CD4-positive, alpha-beta T cell treated with Interleukin-4 for 4 hours (primary cell): ENCODE measurements at regions not wholly inside any gene's neighbourhood (a gene's known extent, or its start where the extent isn't known, plus 50 kb on each side); places are given as distances from the start of the nearest gene placed in this dataset.

Experiments
- DNase-seq: peaks from one replicate; pipeline ENCODE4 v3.0.0-alpha.2; 2020

DNA sequence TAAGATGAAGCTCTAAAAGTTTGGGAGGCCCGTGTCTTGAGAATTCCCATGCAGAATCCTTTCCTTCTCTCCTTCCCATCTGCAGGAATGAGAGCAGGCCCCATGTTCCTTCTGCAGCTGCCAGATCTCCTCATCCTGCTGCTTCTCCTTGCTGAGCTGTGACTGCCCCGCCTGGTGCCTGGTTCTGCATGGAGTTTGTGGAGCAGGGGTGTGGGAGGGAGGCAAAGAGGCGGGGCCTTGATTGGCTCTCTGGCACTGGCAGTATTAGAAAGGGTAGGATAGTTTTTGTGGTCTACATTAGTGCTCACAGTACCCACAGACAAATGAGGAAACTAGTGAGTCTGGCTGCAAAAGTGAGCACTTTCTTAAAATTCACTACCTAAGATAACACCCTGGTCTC lies 91.1 kb upstream of the CLPB start:
- no peak for DNase-seq

DNA sequence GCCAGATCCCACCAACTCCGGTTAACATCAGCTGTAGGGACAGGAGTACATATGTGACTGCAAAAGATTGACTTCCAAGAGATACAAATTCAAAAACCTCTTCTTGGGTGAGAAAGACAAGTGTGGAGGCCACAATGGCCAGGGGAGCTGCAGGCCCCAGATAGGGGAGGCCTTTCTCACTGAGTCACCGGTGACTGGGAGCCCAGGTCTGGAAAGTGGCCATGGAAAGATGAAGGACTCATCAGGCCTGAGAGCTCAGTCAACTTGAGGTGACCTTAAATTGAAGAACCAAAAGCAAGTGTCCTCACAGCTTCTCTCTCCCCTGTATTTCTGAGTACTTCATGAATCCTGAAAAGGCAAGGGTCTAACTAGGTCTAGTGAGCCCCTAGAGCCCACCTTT lies 90.4 kb upstream of the CLPB start:
- DNase-seq, result no peak

DNA sequence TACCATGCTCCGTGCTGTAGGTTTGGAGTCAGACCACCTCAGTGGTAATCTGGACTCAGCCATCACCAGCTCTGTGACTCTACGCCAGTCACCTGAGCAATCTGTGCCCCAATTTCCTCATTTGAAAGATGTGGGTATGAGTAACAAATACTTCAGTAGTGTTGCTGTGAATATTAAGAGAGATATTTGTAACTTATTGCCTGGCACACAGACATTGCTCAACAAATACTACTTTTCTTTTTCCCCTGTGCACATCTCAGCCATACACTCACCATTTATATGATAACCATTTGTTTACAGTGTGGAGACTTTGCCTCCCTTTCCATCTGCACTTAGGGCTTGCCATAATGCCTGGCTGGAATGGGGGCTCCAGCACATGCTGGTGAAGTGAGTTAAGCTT lies 89.7 kb upstream of the CLPB start:
- DNase-seq, result no peak

DNA sequence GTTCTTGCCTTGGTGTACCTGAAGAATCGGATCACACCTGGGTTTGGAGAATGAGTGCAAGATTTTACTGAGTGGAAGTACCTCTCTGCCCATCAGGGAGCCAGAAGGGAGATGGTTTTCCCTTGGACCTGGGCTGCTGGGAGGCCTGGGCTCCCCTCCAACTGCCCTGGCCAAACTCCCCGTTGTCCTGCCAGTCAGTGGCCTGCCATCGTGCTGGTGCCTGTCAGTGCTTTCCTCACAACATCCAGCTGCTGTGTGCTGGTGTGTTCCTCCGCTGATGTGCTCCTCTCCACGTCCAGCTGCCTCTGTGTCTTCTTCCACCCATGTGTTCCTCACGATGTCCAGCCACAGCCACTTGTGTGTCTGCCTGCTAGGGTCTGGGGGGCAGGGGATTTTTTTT lies 87.9 kb upstream of the CLPB start:
- DNase-seq, result no peak

DNA sequence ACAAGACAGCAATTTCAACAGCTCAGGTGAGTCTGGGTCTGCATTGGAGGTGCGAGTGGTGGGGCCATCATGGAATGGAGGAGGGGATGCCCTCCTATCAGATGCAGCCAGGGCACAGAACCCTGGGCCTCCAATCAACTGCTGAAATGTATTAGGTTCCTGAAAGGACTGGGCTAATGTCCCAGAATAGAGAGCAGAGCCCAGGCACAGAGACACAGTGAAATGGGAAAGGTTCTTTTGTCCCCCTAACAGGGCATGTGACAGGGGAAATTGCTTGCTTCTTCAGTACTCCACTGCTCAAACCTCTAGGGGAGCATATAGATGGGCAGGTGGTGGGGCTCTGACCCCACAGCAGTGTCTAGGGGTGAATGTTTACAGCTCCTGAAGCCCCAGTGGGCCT lies 87.3 kb upstream of the CLPB start:
- no peak for DNase-seq

DNA sequence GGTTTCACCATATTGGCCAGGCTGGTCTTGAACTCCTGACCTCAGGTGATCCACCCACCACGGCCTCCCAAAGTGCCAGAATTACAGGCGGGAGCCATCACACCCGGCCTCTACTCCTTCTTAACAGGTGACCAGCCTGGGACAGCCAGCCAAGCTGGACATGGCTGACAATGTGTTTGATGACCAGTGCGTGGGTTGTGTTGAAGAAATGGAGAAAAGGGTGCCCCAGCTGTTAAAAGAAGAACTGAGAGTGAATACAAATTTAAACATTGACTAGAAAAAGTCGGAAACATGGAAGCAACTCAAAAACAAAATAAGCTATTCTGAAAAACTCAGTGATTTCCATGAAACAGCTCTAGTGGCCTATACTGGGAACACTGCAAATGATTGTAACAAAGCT lies 86.5 kb upstream of the CLPB start:
- no peak for DNase-seq

DNA sequence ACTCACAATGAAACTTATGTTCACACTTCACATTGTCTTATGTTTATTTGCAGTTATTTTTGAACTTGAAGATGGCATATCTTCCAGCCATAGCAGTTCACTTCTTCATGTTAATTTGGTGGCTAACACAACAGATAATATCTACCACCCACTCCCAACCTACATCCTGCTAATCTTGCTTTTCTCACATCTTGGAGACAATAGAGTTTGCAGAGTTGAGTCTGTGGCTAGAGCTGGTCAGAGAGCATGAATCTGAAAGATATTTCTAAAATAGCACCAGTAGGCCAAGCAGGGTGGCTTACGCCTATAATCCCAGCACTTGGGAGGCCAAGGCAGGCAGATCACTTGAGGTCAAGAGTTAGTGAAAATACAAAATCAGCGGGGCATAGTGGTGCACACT lies 85.6 kb upstream of the CLPB start:
- DNase-seq, result peak; percentile 49

DNA sequence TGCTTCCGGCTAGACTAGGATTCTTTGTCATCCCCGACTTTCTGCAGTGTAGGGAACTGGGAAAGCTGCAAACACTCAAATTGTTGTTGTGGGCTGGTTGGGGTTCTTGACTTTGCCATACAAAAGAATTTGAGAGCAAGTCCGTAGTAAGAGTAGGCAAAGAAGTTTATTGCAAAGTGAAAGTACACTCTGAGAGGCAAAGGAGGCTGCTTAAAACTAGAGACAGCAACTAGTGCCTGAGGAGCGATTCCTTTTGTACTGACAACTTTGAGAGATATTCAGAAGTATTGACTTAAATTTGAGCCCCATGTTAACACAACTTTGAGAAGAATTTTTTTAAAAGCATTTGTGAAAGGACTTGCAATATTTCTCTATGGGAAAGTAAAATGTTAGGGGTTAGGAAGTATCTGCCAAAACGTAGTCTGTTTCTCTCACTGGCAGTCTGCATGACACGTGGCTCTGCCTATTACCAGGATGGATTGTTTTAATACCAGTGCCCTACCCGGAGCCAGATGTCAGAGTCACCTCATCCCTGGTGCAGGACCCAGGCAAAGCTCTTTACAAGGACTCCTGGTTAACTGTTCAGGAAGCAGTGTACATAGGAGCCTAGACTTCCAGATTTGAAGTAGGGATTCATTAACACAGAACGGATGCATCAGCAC lies 85.0 kb upstream of the CLPB start:
- DNase-seq, result peak; percentile 5

DNA sequence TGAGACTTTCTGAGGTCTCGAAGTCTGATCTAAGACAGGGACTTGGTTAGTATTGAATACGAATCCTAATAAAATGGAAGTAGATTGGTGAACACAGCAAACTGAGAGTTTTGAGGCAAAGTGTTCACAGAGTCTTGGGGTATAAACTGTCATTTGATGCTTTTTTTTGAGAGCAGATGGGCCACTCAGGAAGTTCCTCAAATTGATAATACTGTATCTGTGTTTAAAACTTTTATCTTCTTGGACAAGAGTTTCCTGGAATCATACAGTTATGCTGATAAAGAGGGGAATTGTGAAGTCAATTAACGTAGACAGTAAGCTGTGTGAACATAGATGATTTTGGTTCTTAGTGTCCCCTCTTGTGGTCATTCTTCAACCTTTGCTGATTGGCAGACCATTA lies 80.0 kb upstream of the CLPB start:
- DNase-seq, result no peak

DNA sequence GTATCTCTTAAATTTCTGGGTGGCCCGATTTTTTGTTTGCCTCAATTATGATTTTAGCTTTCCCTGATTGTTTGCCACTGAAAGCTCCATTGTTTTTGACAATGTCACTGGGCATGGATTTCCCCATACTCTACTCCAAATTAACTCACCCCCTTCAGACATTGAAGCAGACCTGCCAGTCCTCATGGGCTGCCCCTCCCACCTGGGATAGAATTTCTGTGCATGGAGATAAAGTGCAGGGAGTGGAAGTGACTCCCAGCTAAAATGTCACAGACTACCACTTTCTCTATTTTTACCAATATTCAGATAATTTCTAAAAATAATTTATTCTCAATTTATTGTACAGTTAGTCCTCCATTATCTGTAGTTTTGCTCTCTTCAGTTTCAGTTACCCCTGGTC lies 79.1 kb upstream of the CLPB start:
- no peak for DNase-seq

DNA sequence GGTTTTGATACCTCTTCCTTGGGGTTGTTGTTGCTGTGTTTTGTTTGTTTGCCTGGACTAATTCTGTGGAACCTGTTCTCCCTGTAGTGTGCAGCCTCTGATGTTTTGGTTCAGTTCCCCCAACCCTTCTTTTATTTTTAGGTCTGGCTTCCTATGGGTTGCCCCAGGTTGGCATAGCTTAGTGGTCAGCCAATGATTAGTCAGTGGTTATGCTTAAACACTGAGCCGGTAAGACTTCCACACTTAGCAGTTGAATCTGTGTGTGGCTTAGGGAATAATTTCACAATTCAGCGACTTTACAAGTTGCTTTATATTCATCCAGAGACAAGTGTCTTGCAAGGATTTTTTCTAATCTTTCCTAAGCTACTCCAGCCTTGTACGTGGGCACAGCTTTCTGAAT lies 78.6 kb upstream of the CLPB start:
- DNase-seq, result no peak

DNA sequence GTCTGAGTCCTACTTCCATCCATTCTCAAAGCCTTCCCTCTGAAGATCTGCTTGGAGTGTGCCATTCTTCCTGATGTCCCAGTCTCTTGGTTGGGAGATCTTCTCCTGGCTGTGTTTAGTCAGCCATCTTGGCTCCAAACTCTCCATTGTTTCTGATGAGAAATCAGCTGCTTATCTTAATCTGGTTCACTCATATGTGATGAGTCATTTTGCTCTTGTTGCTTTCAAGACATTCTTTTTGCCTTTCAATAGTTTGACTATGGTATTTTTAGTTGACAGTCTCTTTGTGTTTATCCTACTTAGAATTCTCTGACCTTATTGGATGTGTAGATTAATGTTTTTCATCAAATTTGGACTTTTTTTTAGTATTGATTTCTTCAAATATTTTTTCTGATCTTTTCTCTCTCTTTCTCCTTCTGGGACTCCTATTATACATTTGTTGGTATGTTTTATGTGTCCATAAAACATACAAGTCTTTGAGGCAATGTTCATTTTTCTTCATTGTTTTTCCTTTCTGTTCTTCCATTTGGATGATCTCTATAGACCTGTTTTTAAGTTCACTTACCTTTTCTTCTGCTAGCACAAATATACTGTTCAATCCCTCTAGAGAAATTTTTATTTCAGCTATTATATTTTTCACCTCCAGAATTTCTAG lies 77.2 kb upstream of the CLPB start:
- DNase-seq, result no peak

DNA sequence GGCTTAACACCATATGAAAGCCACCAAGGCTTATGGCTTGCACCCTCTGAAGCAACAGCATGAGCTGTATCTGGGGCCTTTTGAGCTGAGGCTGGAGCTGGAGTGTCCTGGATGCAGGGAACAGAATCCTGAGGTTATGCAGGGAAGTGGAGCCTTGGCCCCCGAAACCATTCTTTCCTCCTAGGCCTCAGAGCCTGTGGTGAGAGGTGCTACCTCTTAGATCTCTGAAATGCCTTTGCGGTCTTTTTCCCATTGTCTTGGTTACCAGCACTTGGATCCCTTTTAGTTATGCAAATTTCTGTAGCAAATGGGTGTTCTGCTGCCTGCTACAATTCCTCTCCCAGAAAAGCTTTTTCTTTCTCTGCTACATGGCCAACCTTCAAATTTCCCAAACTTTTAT lies 72.7 kb upstream of the CLPB start:
- no peak for DNase-seq

DNA sequence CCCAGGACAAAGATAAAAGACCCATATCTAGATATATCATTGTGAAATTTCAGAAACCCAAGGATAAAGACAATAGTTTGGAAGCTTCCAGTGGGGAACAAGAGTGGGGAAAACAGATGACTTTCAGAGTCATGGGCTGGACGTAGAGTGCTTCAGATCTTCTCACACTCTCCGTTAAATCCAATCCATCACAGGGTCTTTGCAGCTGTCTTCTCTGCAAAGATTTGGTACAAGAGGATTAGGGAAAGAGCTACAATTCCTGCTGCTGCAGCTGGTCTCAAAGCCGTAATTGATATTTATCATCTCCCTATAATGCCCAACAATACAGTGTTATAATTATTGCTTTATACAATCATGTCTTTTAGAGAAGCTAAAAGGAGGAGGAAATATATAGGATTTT lies 63.4 kb upstream of the CLPB start:
- DNase-seq, result no peak

DNA sequence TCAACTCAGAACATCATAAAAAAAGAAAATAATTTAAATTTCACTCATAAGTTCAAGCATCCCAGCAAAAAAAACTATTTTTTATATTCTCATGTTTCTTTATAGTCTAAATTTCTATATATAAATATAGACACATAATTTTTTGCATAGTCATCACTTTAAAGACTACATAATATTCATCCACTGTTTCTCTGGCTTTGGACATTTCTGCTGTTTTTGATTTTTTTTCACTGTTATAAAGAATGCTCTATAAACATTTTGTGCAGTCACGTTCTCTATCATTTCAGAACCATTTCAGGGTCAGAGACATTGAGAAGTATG lies 59.7 kb upstream of the CLPB start:
- no peak for DNase-seq

DNA sequence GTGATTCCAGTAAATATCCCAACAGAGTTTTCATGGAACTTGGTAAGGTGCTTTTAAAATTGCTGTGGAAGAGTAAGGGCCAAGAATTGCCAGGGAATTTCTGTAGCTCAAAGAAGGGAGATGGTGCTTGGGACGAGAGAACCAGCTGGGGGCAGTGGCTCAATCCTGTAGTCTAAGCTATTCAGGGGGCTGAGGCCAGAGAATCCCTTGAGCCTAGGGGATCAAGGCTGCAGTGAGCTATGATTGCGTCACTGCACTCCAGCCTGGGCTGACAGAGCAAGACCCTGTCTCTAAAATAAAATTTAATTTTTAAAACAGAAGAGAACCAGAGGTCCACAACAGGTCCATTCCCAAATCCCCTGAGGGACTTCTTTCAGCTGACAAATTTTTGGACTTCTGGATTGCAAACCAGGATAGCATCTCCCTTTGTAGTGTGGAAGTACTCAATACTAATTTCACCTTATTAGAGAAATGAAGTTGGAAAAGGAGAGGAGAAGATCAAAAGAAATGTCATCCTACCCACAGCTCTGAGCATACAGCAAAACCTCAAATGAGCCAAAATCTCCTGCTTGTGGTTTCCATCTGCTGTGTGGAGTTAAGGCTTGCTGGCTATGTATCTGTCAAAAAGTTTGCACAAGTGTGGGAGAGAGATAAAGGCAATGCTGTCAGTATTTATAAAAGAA lies 59.2 kb upstream of the CLPB start:
- DNase-seq, result no peak

DNA sequence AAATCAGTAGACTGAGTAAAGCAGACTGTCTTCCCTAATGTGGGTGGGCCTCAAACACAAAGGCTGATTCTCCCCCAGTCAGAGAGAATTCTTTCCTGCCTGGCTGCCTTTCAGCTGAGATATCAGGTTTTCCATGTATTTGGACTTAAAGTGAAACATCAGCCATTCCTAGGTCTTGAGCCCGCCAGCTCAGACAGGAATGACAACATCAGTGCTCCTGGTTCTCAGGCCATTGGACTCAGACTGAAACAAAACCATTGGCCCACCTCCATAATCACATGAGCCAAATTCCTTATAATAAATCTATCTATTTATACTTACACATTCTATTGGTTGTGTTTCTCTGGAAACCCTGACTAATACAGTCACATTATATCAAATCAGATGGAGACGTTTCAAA lies 56.7 kb upstream of the CLPB start:
- DNase-seq, result no peak
